ENCODE measurements at regions not wholly inside any gene's neighbourhood (a gene's known extent, or its start where the extent isn't known, plus 50 kb on each side); places are given as distances from the start of the nearest gene placed in this dataset.
"Not testable (repeated sequence)": the region's sequence is repeated elsewhere in the genome, so short reads cannot be mapped to it uniquely, and the experiment has no call there.

GRCh38 chr7:125806491-125806890 lies 876.9 kb upstream of the POT1 start:
- TF ChIP-seq POLR2A, POLR2AphosphoS5 (IDR thresholded peaks at IDR 0.05): not testable (repeated sequence)

Measured in spleen (tissue), 3 donors.